Transverse colon (tissue), 3 donors: ENCODE measurements at regions not wholly inside any gene's neighbourhood (a gene's known extent, or its start where the extent isn't known, plus 50 kb on each side); places are given as distances from the start of the nearest gene placed in this dataset.

Experiments used
- EP300 ChIP-seq: sonication (generic); formaldehyde crosslinking; IDR thresholded peaks from one replicate; pipeline ENCODE4 v1.6.1; 2017; ENCODE audit warnings: antibody characterized with exemption, low read depth
- POLR2A ChIP-seq: fragments of 450-650 bp; IDR thresholded peaks from one replicate; pipeline ENCODE4 v1.6.1; 2016; ENCODE audit warnings: antibody characterized with exemption, mild to moderate bottlenecking, moderate library complexity
- TF ChIP-seq, protein P1 (sequence below), 5 experiments: fragments of 200-600 bp in 3 of 5; fragments of 450-650 bp in 2 of 5; sonication (generic) in 3 of 5; IDR thresholded peaks; 1 replicate in 2 of 5; 2 replicates in 3 of 5; pipeline ENCODE4 v1.5.1; 2016 to 2017; ENCODE audit warnings: antibody characterized with exemption in 5 of 5, inconsistent platforms in 3 of 5, mild to moderate bottlenecking in 2 of 5, moderate library complexity in 1 of 5

DNA sequence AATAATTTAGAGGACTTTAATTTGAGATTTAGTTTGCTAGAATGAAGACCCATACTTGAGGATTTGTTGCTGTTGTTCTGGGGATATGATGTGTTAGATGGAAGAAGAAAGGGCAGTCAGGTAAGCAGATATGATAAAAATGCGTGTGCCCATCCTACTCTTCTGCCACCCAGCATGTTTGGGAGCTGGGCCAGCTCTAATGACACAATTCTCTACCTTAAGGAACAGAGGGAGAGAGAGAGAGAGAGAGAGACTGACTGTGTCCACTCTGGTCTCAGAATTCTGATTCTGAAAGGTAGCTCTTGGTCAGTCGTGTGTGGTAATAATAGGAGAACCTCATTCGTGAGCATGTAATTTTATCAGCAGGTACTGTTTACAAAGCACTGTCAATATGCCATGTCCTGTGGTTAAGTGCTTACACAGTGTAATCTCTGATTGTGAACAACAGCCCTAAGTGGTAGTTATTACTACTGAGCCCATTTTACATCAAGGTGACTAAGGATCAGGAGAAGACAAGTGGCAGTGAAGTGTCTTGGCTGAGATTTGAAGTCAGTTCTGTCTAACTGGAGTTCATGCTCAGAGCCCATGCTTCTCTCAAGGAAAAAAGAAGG lies 307.4 kb upstream of the SEMA6A start:
- TF ChIP-seq, protein P1, sequence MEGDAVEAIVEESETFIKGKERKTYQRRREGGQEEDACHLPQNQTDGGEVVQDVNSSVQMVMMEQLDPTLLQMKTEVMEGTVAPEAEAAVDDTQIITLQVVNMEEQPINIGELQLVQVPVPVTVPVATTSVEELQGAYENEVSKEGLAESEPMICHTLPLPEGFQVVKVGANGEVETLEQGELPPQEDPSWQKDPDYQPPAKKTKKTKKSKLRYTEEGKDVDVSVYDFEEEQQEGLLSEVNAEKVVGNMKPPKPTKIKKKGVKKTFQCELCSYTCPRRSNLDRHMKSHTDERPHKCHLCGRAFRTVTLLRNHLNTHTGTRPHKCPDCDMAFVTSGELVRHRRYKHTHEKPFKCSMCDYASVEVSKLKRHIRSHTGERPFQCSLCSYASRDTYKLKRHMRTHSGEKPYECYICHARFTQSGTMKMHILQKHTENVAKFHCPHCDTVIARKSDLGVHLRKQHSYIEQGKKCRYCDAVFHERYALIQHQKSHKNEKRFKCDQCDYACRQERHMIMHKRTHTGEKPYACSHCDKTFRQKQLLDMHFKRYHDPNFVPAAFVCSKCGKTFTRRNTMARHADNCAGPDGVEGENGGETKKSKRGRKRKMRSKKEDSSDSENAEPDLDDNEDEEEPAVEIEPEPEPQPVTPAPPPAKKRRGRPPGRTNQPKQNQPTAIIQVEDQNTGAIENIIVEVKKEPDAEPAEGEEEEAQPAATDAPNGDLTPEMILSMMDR (IDR thresholded peaks at IDR 0.05), result no peak
- TF ChIP-seq POLR2A (no peak), EP300 (no peak)
